Activated naive CD8-positive, alpha-beta T cell treated with anti-CD3 and anti-CD28 coated beads, Interleukin-2, amount 50 U/mL, for 24 hours (primary cell): ENCODE measurements at regions not wholly inside any gene's neighbourhood (a gene's known extent, or its start where the extent isn't known, plus 50 kb on each side); places are given as distances from the start of the nearest gene placed in this dataset.

Experiments
- ATAC-seq: fragments of 150-1000 bp; cut with Tn5 transposase; one replicate; pipeline ENCODE4 v1.10.0; 2021
- DNase-seq: peaks from one replicate; pipeline ENCODE4 v3.0.0; 2021
- H3K27ac Mint-ChIP-seq: one replicate; pipeline ENCODE4 v1.8.0; 2021; ENCODE audit warnings: mild to moderate bottlenecking, mixed read lengths
- H3K27me3 Mint-ChIP-seq: one replicate; pipeline ENCODE4 v1.8.0; 2021; ENCODE audit warnings: mixed read lengths
- H3K36me3 Mint-ChIP-seq: one replicate; pipeline ENCODE4 v1.8.0; 2021; ENCODE audit warnings: low read depth, mixed read lengths
- H3K4me1 Mint-ChIP-seq: one replicate; pipeline ENCODE4 v1.8.0; 2021; ENCODE audit warnings: mixed read lengths
- H3K4me3 Mint-ChIP-seq: one replicate; pipeline ENCODE4 v1.8.0; 2021; ENCODE audit warnings: mild to moderate bottlenecking, moderate library complexity, mixed read lengths
- H3K9me3 Mint-ChIP-seq: one replicate; pipeline ENCODE4 v1.8.0; 2021; ENCODE audit warnings: mixed read lengths

DNA sequence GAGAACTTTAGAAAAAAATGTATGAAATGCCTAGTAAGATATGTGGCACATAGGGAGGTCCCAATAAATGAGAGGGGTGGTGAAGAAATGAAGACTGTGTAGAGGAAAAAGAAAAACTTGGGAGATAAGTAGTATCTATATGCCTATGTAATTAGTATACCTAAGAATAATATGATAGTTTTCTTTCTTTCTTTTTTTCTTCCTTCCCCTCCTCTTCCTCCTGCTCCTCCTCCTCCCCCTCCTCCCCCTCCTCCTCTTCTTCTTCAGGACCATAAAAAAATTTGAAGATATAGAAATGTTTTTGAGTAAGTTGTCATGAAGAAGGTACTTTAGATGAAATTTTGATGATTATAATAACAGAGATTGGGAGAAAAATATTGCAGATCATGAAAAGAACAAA, 857.4 kb downstream of the MAT2B start:
- no peaks in the 10 kb centered on the region for H3K4me1 Mint-ChIP-seq
- DNase-seq (no peak), ATAC-seq (no peak)
- H3K27me3 Mint-ChIP-seq, result no peaks in the 10 kb centered on the region
- no peaks in the 10 kb centered on the region for H3K36me3 Mint-ChIP-seq
- H3K4me3 Mint-ChIP-seq, result no peak overlapping the region
- no peak overlapping the region for H3K27ac Mint-ChIP-seq
- no peaks in the 10 kb centered on the region for H3K9me3 Mint-ChIP-seq

- Mint-ChIP-seq H3K9me3 (no peaks in the 10 kb centered on the region), H3K27me3 (no peaks in the 10 kb centered on the region), H3K36me3 (no peaks in the 10 kb centered on the region), H3K4me1 (no peaks in the 10 kb centered on the region), H3K27ac (no peak overlapping the region), H3K4me3 (no peak overlapping the region)
- DNase-seq (no peak), ATAC-seq (no peak)
Measured at GRCh38 chr5:164364237-164365208, 859.1 kb downstream of the MAT2B start.

DNA sequence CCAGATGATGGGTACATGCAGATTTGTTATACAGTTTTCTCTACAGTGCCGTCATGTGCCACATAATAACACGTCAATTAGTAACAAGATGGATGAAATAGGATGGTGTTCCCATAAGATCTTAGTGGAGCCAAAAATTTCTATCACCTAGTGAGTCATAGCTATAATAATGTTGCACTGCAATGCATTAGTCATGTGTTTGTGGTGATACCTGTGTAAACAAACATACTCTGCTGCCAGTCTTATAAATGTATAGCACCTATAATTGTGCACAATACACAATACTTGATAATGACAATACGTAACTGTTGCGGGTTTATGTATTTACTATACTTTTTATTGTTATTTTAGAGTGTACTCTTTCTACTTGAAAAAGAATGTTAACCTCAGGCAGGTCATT, 865.4 kb downstream of the MAT2B start:
- H3K4me3 Mint-ChIP-seq, result no peak overlapping the region
- H3K27me3 Mint-ChIP-seq, result no peaks in the 10 kb centered on the region
- DNase-seq (no peak), ATAC-seq (no peak)
- H3K9me3 Mint-ChIP-seq, result peaks cover 4% of the 10 kb centered on the region
- H3K4me1 Mint-ChIP-seq, result no peaks in the 10 kb centered on the region
- no peaks in the 10 kb centered on the region for H3K36me3 Mint-ChIP-seq
- H3K27ac Mint-ChIP-seq, result no peak overlapping the region

GRCh38 chr5:164372892-164373291, 867.5 kb downstream of the MAT2B start:
- Mint-ChIP-seq H3K36me3 (no peaks in the 10 kb centered on the region), H3K9me3 (peaks cover 4% of the 10 kb centered on the region), H3K27me3 (no peaks in the 10 kb centered on the region)

GRCh38 chr5:164373876-164374275, 868.5 kb downstream of the MAT2B start:
- H3K27me3 Mint-ChIP-seq, result no peaks in the 10 kb centered on the region
- no peak overlapping the region for H3K4me3 Mint-ChIP-seq
- H3K4me1 Mint-ChIP-seq, result no peaks in the 10 kb centered on the region
- H3K36me3 Mint-ChIP-seq, result no peaks in the 10 kb centered on the region
- DNase-seq (no peak), ATAC-seq (no peak)
- H3K27ac Mint-ChIP-seq, result no peak overlapping the region
- H3K9me3 Mint-ChIP-seq, result peaks cover 8% of the 10 kb centered on the region

More at GRCh38 chr5:164372892-164373291, 867.5 kb downstream of the MAT2B start:
- Mint-ChIP-seq H3K4me1 (no peaks in the 10 kb centered on the region), H3K27ac (no peak overlapping the region), H3K4me3 (no peak overlapping the region)
- no peak for DNase-seq
- ATAC-seq, result no peak

DNA sequence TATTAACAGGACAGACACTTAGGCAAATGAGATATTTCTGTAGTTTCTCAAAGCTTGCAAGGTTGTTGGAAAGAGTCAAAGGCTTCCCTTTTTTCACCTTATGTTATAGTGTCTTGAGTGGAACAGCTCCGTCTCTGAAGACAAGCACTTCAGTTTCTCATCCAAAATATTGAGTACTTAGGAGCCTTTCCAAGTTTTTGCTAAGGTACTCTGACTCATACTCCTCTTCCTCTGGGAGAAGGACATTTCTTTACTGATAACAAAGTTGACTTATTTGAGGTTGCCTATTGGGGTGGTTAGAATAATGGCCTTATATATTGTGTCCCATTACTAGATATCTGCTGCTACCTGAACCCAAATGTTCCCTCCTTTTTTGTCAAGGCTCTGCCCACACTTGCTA, 869.6 kb downstream of the MAT2B start:
- no peaks in the 10 kb centered on the region for H3K36me3 Mint-ChIP-seq
- H3K4me1 Mint-ChIP-seq, result no peaks in the 10 kb centered on the region
- peaks cover 12% of the 10 kb centered on the region for H3K9me3 Mint-ChIP-seq
- no peak overlapping the region for H3K27ac Mint-ChIP-seq
- H3K27me3 Mint-ChIP-seq, result no peaks in the 10 kb centered on the region
- no peak overlapping the region for H3K4me3 Mint-ChIP-seq
- no peak for DNase-seq
- ATAC-seq, result no peak

- ATAC-seq, result no peak
- no peaks in the 10 kb centered on the region for H3K36me3 Mint-ChIP-seq
- DNase-seq, result no peak
- H3K4me3 Mint-ChIP-seq, result no peak overlapping the region
- no peaks in the 10 kb centered on the region for H3K27me3 Mint-ChIP-seq
- no peak overlapping the region for H3K27ac Mint-ChIP-seq
- peaks cover 12% of the 10 kb centered on the region for H3K9me3 Mint-ChIP-seq
- no peaks in the 10 kb centered on the region for H3K4me1 Mint-ChIP-seq
Measured at GRCh38 chr5:164376843-164377242, 871.4 kb downstream of the MAT2B start.

GRCh38 chr5:164377746-164378145, 872.3 kb downstream of the MAT2B start:
- Mint-ChIP-seq H3K4me3 (no peak overlapping the region), H3K4me1 (no peaks in the 10 kb centered on the region), H3K9me3 (peaks cover 16% of the 10 kb centered on the region), H3K27me3 (no peaks in the 10 kb centered on the region), H3K36me3 (no peaks in the 10 kb centered on the region), H3K27ac (no peak overlapping the region)
- DNase-seq (no peak), ATAC-seq (no peak)

DNA sequence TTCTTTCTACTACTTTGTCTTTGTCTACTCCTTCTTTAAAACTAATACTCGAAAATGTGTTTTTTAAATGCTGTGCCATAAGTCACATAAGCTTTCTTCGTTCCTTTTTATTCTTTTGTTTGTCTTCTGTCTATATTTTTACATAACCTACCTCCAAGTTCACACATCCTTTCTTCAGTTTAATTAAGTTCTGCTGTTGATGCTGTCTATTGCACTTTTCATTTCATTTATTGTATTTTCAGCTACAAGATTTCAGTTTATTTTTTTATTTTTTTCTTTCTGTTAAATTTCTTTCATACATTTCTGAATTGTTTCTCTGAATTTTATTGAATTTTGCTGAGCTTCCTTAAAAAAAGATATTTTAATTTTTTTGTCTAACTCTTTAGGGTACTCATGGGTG, 878.2 kb downstream of the MAT2B start:
- ATAC-seq (no peak), DNase-seq (no peak)
- H3K4me1 Mint-ChIP-seq, result no peaks in the 10 kb centered on the region
- H3K9me3 Mint-ChIP-seq, result peaks cover 19% of the 10 kb centered on the region
- H3K27ac Mint-ChIP-seq, result no peak overlapping the region
- H3K4me3 Mint-ChIP-seq, result no peak overlapping the region
- H3K27me3 Mint-ChIP-seq, result no peaks in the 10 kb centered on the region
- no peaks in the 10 kb centered on the region for H3K36me3 Mint-ChIP-seq

GRCh38 chr5:164392531-164392930, 887.1 kb downstream of the MAT2B start:
- Mint-ChIP-seq H3K4me1 (no peaks in the 10 kb centered on the region), H3K9me3 (no peaks in the 10 kb centered on the region), H3K4me3 (no peak overlapping the region), H3K36me3 (no peaks in the 10 kb centered on the region), H3K27ac (no peak overlapping the region), H3K27me3 (no peaks in the 10 kb centered on the region)
- ATAC-seq, result no peak
- no peak for DNase-seq

DNA sequence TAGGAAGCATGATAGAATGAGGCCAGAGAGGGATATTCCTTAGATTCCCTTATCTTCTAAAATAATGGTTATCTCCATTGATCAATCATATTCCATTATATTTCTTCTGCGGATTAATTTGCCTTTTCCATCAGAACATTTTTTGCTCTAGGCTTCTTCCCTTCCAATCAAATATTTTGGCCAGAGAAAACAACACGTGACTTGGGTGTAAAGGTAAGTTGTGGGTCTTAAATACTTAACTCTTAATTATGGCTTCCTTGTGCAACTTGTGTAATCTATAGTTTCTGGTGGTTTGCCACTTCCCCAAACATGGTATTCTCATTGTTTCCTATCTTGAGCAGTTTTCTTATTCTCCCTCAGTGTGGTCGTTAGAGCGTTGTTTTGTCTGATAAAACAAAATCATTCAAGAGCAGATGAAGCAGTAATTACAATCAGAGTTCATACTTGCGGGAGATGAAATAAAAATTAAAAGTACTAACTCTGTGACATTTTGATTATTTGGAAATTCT, 889.3 kb downstream of the MAT2B start:
- Mint-ChIP-seq H3K27ac (no peak overlapping the region), H3K36me3 (no peaks in the 10 kb centered on the region), H3K9me3 (peaks cover 5% of the 10 kb centered on the region), H3K27me3 (no peaks in the 10 kb centered on the region), H3K4me3 (no peak overlapping the region), H3K4me1 (no peaks in the 10 kb centered on the region)
- ATAC-seq (no peak), DNase-seq (no peak)

DNA sequence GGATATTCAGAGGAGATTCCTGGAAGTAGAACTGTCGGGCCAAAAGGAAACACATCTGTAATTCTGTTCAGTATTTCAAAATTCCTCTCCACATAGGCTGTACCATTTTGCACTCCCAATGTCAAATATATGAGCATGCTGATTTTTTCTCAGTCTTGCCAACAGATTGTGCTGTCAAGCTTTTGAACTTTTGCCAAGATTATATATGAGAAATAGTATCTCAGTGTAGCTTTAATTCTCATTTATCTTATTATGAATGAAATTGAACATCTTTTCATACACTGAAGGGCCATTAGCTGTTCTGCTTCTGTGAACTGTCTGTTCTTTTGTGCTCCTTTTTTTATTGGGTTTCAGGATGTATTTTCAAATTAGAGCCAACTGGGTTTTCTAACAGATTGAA, 907.1 kb downstream of the MAT2B start:
- Mint-ChIP-seq H3K27me3 (no peaks in the 10 kb centered on the region), H3K4me1 (no peaks in the 10 kb centered on the region)

DNA sequence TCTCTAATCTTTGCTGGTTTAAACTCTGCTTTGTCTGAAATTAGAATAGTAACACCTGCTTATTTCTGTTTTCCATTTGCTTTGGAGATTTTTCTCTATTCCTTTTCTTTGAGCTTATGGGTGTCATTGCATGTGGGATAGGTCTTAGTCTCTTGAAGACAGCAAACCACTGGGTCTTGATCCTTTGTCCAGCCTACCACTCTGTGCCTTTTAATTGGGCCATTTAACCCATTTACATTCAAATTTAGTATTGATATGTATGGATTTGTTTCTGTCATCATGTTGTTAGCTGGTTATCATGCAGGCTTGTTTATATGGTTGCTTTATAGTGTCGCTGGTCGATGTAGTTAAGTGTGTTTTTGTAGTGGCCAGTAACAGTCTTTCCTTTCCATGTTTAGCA, 914.7 kb downstream of the MAT2B start:
- Mint-ChIP-seq H3K27ac (no peak overlapping the region), H3K36me3 (no peaks in the 10 kb centered on the region), H3K4me3 (no peak overlapping the region), H3K4me1 (no peaks in the 10 kb centered on the region), H3K27me3 (no peaks in the 10 kb centered on the region), H3K9me3 (peaks cover 22% of the 10 kb centered on the region)
- ATAC-seq (no peak), DNase-seq (no peak)

More for the DNA sequence above, 907.1 kb downstream of the MAT2B start:
- Mint-ChIP-seq H3K9me3 (peaks cover 3% of the 10 kb centered on the region), H3K4me3 (no peak overlapping the region), H3K27ac (no peak overlapping the region), H3K36me3 (no peaks in the 10 kb centered on the region)
- ATAC-seq (no peak), DNase-seq (no peak)

DNA sequence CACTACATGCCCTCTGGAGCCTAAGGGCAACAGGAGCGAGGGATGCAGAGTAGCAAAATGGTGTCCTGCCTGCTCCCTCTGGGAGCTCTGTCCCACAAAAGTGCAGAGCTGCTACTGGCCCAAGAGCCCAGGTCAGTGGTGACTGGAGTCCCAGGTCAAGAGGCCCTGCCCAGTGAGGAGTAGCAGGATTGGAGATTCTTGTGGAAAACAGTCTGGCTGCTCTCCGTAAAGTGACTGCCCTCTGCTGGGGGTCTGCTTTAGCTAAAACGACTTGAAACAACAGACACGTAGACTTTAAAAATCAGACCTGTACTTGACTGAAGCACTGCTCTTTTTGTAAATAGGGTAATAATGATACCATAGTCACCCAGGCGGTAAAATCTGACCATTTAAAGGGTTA, 917.0 kb downstream of the MAT2B start:
- no peaks in the 10 kb centered on the region for H3K27me3 Mint-ChIP-seq
- peaks cover 19% of the 10 kb centered on the region for H3K9me3 Mint-ChIP-seq
- no peaks in the 10 kb centered on the region for H3K4me1 Mint-ChIP-seq
- H3K4me3 Mint-ChIP-seq, result no peak overlapping the region
- H3K36me3 Mint-ChIP-seq, result no peaks in the 10 kb centered on the region
- no peak for ATAC-seq
- no peak overlapping the region for H3K27ac Mint-ChIP-seq
- no peak for DNase-seq

DNA sequence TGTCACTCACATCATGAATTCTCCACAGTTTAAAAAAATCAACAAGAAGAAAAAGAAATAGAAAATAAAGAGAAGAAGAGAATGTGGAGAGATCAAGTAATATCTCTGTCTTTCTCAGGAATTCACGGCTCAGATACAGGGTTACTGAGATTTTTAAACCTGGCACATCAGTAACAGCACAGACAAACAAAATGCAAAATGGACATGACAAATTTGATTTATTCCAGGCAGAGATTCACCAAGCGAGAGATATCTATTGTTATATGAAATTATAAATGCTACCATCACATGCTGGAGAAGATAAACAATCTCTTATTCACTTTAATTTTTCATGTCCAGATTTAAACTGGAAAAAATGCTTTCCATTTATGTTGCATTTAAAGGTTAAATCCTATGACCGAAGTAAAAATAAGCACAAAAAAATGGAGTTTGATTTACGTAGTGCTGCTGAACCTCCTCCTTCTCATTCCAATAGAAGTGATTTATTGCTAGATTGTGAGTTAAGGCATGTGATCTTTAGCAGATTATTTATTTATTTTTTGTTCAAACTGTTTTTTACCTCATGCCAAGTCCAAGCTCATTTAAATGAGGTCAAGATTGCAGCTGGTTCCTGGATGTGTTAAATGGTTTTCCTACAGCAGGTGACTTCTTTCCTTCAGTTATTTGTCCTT, 926.4 kb downstream of the MAT2B start:
- Mint-ChIP-seq H3K4me3 (no peak overlapping the region), H3K9me3 (peaks cover 11% of the 10 kb centered on the region), H3K4me1 (no peaks in the 10 kb centered on the region), H3K27me3 (no peaks in the 10 kb centered on the region), H3K27ac (no peak overlapping the region), H3K36me3 (no peaks in the 10 kb centered on the region)
- DNase-seq (no peak), ATAC-seq (no peak)
